GM04503 (cell line): ENCODE measurements at regions not wholly inside any gene's neighbourhood (a gene's known extent, or its start where the extent isn't known, plus 50 kb on each side); places are given as distances from the start of the nearest gene placed in this dataset.
A peak's percentile ranks its signal among the peaks of the same experiment; 100 is the strongest.

Experiments used
- DNase-seq: peaks from one replicate; pipeline ENCODE4 v3.0.0-alpha.2; 2012; ENCODE audit warnings: low read depth

GRCh38 chr9:109950710-109951443 is 170.9 kb downstream of the PALM2AKAP2 start:
- DNase-seq = no peak

- DNase-seq = no peak
Measured at GRCh38 chr9:109953300-109953699, 173.3 kb downstream of the PALM2AKAP2 start.

- no peak for DNase-seq
Measured at GRCh38 chr9:109953813-109954497, 174.0 kb downstream of the PALM2AKAP2 start.

GRCh38 chr9:109956717-109957440 is 176.9 kb downstream of the PALM2AKAP2 start:
- DNase-seq = no peak

GRCh38 chr9:109959679-109960078 is 179.7 kb downstream of the PALM2AKAP2 start:
- DNase-seq = no peak

GRCh38 chr9:109961626-109962025 is 181.6 kb downstream of the PALM2AKAP2 start:
- DNase-seq = no peak

- DNase-seq = no peak
Measured at GRCh38 chr9:109962215-109962614, 182.2 kb downstream of the PALM2AKAP2 start.

GRCh38 chr9:109963079-109963478 is 183.1 kb downstream of the PALM2AKAP2 start:
- no peak for DNase-seq

- DNase-seq = no peak
Measured at GRCh38 chr9:109966643-109967368, 186.8 kb downstream of the PALM2AKAP2 start.

- DNase-seq = no peak
Measured at GRCh38 chr9:109967651-109968642, 187.9 kb downstream of the PALM2AKAP2 start.

- no peak for DNase-seq
Measured at GRCh38 chr9:109969011-109969410, 189.0 kb downstream of the PALM2AKAP2 start.

- DNase-seq = no peak
Measured at GRCh38 chr9:109969573-109970237, 189.7 kb downstream of the PALM2AKAP2 start.

- DNase-seq = no peak
Measured at GRCh38 chr9:109971226-109971625, 191.2 kb downstream of the PALM2AKAP2 start.

- no peak for DNase-seq
Measured at GRCh38 chr9:109972026-109972882, 192.3 kb downstream of the PALM2AKAP2 start.

- DNase-seq = no peak
Measured at GRCh38 chr9:109973336-109973735, 193.3 kb downstream of the PALM2AKAP2 start.

- DNase-seq = no peak
Measured at GRCh38 chr9:109974143-109974917, 194.3 kb downstream of the PALM2AKAP2 start.

- no peak for DNase-seq
Measured at GRCh38 chr9:109974918-109975276, 194.9 kb downstream of the PALM2AKAP2 start.

- DNase-seq = peak; percentile 76
Measured at GRCh38 chr9:109975574-109976295, 195.7 kb downstream of the PALM2AKAP2 start.
